HepG2 (cell line): ENCODE measurements at regions not wholly inside any gene's neighbourhood (a gene's known extent, or its start where the extent isn't known, plus 50 kb on each side); places are given as distances from the start of the nearest gene placed in this dataset.

Experiments used
- ATAC-seq: fragments of 200-7000 bp; cut with Tn5 transposase; 3 replicates; pipeline ENCODE4 v1.9.1; 2020; ENCODE audit warnings: mild to moderate bottlenecking, moderate library complexity
- BruUV-seq: library from RNA; stranded (reverse); fragments of 400-500 nt; replicated peaks from 2 replicates; lab custom pipeline; 2021; lab: Mats Ljungman, UMichigan
- CTCF ChIA-PET: fragments of 300-600 bp; formaldehyde crosslinking; extraction: SDS; loops from one replicate; lab custom pipeline; 2021; ENCODE audit warnings: low total read pairs, inconsistent platforms, low intra/inter-chr PET ratio; lab: Yijun Ruan, JAX
- POLR2A ChIA-PET: fragments of 350-600 bp; sonication (Branson Sonifier 250); formaldehyde crosslinking; loops from one replicate; lab custom pipeline; 2020; ENCODE audit warnings: antibody characterized with exemption, inconsistent platforms; lab: Yijun Ruan, JAX
- DNase-seq: peaks from one replicate; pipeline ENCODE4 v3.0.0-alpha.2; 2015; ENCODE audit warnings: low spot score
- FAIRE-seq: peaks from 3 replicates; lab custom pipeline; 2011; peaks lifted over from hg19 to GRCh38; lab: Jason Lieb, UNC
- H2AFZ ChIP-seq: one replicate; pipeline ENCODE4 v1.6.1; 2011; ENCODE audit warnings: low read length, inconsistent platforms
- H3K27ac ChIP-seq: fragments of 300-600 bp; 3 replicates; pipeline ENCODE4 v1.8.0; 2011; ENCODE audit warnings: mixed run types, mild to moderate bottlenecking, mixed read lengths, low read length, inconsistent platforms; ENCODE audit not compliant: insufficient read depth; ENCODE audit errors: extremely low read length
- H3K27me3 ChIP-seq, 2 experiments: fragments of 200-600 bp in 1 of 2; 2 replicates in 1 of 2; 3 replicates in 1 of 2; pipeline versions ENCODE4 v1.6.0 to v1.8.0; 2011; ENCODE audit warnings: low read length in 2 of 2, mild to moderate bottlenecking in 2 of 2, moderate library complexity in 2 of 2, inconsistent platforms in 1 of 2; ENCODE audit not compliant: insufficient read depth in 2 of 2, control insufficient read depth in 1 of 2
- H3K36me3 ChIP-seq, 2 experiments: fragments of 200-600 bp in 1 of 2; replicated peaks in 1 of 2; 2 replicates in 1 of 2; 3 replicates in 1 of 2; pipeline versions ENCODE4 v1.5.1 to v1.8.0; 2011; ENCODE audit warnings: low read length in 2 of 2, inconsistent platforms in 1 of 2; ENCODE audit not compliant: insufficient read depth in 2 of 2, control insufficient read depth in 1 of 2
- H3K4me1 ChIP-seq: 2 replicates; pipeline ENCODE4 v1.5.1; 2012; ENCODE audit warnings: low read length, inconsistent platforms; ENCODE audit not compliant: insufficient read depth
- H3K4me2 ChIP-seq: 2 replicates; pipeline ENCODE4 v1.6.0; 2011; ENCODE audit warnings: low read depth, low read length, inconsistent platforms
- H3K4me3 ChIP-seq, 3 experiments: fragments of 200-600 bp in 1 of 3; sonication (generic), shearing (Covaris generic) in 1 of 3; replicated peaks in 1 of 3; 2 replicates each; pipeline ENCODE4 v1.5.1; 2011 to 2016; ENCODE audit warnings: low read length in 3 of 3, inconsistent platforms in 2 of 3, low read depth in 2 of 3, mild to moderate bottlenecking in 2 of 3, control low read depth in 1 of 3, mixed read lengths in 1 of 3; ENCODE audit not compliant: insufficient read depth in 1 of 3
- H3K79me2 ChIP-seq: one replicate; pipeline ENCODE4 v1.6.1; 2011; ENCODE audit warnings: low read length, inconsistent platforms; ENCODE audit not compliant: insufficient read depth
- H3K9ac ChIP-seq: 2 replicates; pipeline ENCODE4 v1.6.0; 2011; ENCODE audit warnings: mild to moderate bottlenecking, low read depth, low read length, inconsistent platforms; ENCODE audit not compliant: insufficient read depth
- H3K9me3 ChIP-seq: 2 replicates; pipeline ENCODE4 v1.5.1; 2012; ENCODE audit warnings: mild to moderate bottlenecking, low read length
- H4K20me1 ChIP-seq: 2 replicates; pipeline ENCODE4 v1.6.0; 2011; ENCODE audit warnings: inconsistent platforms, mild to moderate bottlenecking, low read length, moderate library complexity; ENCODE audit not compliant: insufficient read depth
- EZH2 ChIP-seq: conservative IDR thresholded peaks from 2 replicates; pipeline ENCODE4 v1.6.1; 2012; ENCODE audit warnings: mild to moderate bottlenecking, low read depth, low read length, moderate library complexity
- IKZF5 ChIP-seq: IDR thresholded peaks from 2 replicates; pipeline ENCODE4 v1.6.1; 2018; ENCODE audit warnings: missing genetic modification reagents, mild to moderate bottlenecking, missing compliant biosample characterization
- ISL2 ChIP-seq: sonication (generic); formaldehyde crosslinking; IDR thresholded peaks from 2 replicates; pipeline ENCODE4 v1.5.0; 2020; ENCODE audit warnings: missing genetic modification reagents
- MTF1 ChIP-seq: sonication (generic); formaldehyde crosslinking; IDR thresholded peaks from 2 replicates; pipeline ENCODE4 v1.5.0; 2020; ENCODE audit warnings: missing genetic modification reagents
- RBM39 ChIP-seq: fragments of 200-400 bp; formaldehyde crosslinking; IDR thresholded peaks from one replicate; pipeline ENCODE4 v1.6.1; 2018; ENCODE audit warnings: antibody characterized with exemption, mild to moderate bottlenecking, low read depth, low read length; ENCODE audit not compliant: poor library complexity, severe bottlenecking
- TFAP4 ChIP-seq: sonication (generic); IDR thresholded peaks from 2 replicates; pipeline ENCODE4 v1.6.1; 2016; ENCODE audit warnings: low read depth, borderline replicate concordance
- TRIM22 ChIP-seq: fragments of 450-650 bp; IDR thresholded peaks from 2 replicates; pipeline ENCODE4 v1.6.1; 2017
- TRIM24 ChIP-seq: sonication (generic); formaldehyde crosslinking; IDR thresholded peaks from 2 replicates; pipeline ENCODE4 v1.8.0; 2022; ENCODE audit warnings: mild to moderate bottlenecking, missing genetic modification reagents
- ZNF224 ChIP-seq: sonication (generic); formaldehyde crosslinking; IDR thresholded peaks from 2 replicates; pipeline ENCODE4 v1.5.0; 2020; ENCODE audit warnings: mild to moderate bottlenecking, missing genetic modification reagents
- ZNF24 ChIP-seq: fragments of 450-650 bp; IDR thresholded peaks from 2 replicates; pipeline ENCODE4 v1.6.1; 2017; ENCODE audit warnings: antibody characterized with exemption, mild to moderate bottlenecking
- ZNF276 ChIP-seq: sonication (generic); formaldehyde crosslinking; IDR thresholded peaks from 2 replicates; pipeline ENCODE4 v1.4.0; 2020; ENCODE audit warnings: mild to moderate bottlenecking, low read depth, missing genetic modification reagents
- ZNF337 ChIP-seq: sonication (generic); formaldehyde crosslinking; IDR thresholded peaks from 2 replicates; pipeline ENCODE4 v1.5.1; 2020; ENCODE audit warnings: missing genetic modification reagents, low read depth, mild to moderate bottlenecking, borderline replicate concordance
- ZNF546 ChIP-seq: sonication (generic); formaldehyde crosslinking; conservative IDR thresholded peaks from 2 replicates; pipeline ENCODE4 v1.8.1; 2023; ENCODE audit warnings: mild to moderate bottlenecking, missing genetic modification reagents
- ZNF646 ChIP-seq: sonication (generic); formaldehyde crosslinking; IDR thresholded peaks from 2 replicates; pipeline ENCODE4 v1.9.0; 2021; ENCODE audit warnings: mild to moderate bottlenecking, missing genetic modification reagents
- ZNF768 ChIP-seq: sonication (generic); formaldehyde crosslinking; IDR thresholded peaks from 2 replicates; pipeline ENCODE4 v1.4.0; 2020; ENCODE audit warnings: missing genetic modification reagents
- WGBS: methylation state at CpG from one replicate; pipeline ENCODE4 v1.1.6; 2017; ENCODE audit warnings: low lambda C conversion rate; 5-methylcytosine and 5-hydroxymethylcytosine counted together
- in situ Hi-C: cut with HindIII; loops from 2 replicates; pipeline ENCODE4 v1.10.0; 2017; ENCODE audit warnings: low pct_unique_long_range_greater_than_20kb; ENCODE audit not compliant: extremely low pct_ligation_motif_present
- intact Hi-C: fragments of 100-400 bp; cut with micrococcal nuclease; formaldehyde crosslinking; loops from one replicate; pipeline ENCODE4 v1.10.0; 2022; ENCODE audit not compliant: unreplicated experiment

- Histone ChIP-seq H4K20me1 (no peaks in the 10 kb centered on the region), H3K27me3 (no peaks in the 10 kb centered on the region), H3K36me3 (no peaks in the 10 kb centered on the region), H3K4me1 (no peaks in the 10 kb centered on the region), H3K4me3 (no peak overlapping the region), H3K79me2 (no peaks in the 10 kb centered on the region), H3K9ac (no peak overlapping the region), H3K4me2 (no peak overlapping the region), H3K27ac (no peak overlapping the region), H3K9me3 (no peaks in the 10 kb centered on the region), H2AFZ (no peak overlapping the region)
- intact Hi-C loops (no loop called here), in situ Hi-C loops (no loop called here)
- ATAC-seq = no peak
- no peak for FAIRE-seq
- ChIA-PET POLR2A (no interaction called here), CTCF (no interaction called here)
- WGBS = 2% methylated on average over 2 of the region's 2 CpGs
- no TSS peak for BruUV-seq
- DNase-seq = no peak
- TF ChIP-seq MTF1 (no peak), ZNF337 (no peak), TRIM22 (no peak), ZNF224 (CRISPR knock-in tag) (no peak), ZNF646 (CRISPR knock-in tag) (no peak), TRIM24 (CRISPR knock-in tag) (no peak), EZH2 (no peak), ZNF546 (CRISPR knock-in tag) (no peak), ISL2 (CRISPR knock-in tag) (no peak), IKZF5 (CRISPR knock-in tag) (no peak), RBM39 (no peak), ZNF768 (CRISPR knock-in tag) (no peak), ZNF276 (CRISPR knock-in tag) (no peak), ZNF24 (no peak), TFAP4 (no peak)
Observed at GRCh38 chr5:106766916-106767315, 903.8 kb downstream of the EFNA5 start.
